ENCODE measurements at regions not wholly inside any gene's neighbourhood (a gene's known extent, or its start where the extent isn't known, plus 50 kb on each side); places are given as distances from the start of the nearest gene placed in this dataset.
"Not testable (repeated sequence)": the region's sequence is repeated elsewhere in the genome, so short reads cannot be mapped to it uniquely, and the experiment has no call there.

DNA sequence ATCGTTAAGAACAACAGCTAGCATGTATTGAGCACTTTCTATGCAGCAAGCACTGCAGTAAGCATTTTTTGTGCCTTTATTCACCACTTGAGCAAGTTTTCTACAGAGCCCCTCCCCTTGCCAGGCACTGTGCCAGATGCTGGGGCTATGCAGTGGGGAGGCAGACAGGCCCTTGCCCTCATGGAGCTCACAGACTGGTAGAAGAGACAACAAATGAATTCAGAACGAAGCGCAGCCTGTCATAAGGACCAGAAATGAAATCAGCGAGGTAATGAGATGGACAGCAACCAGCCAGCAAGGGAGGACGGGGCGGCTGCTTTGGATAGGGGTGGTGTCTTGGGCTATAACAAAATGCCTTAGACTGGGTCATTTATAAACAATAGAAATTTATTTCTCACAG lies 68.8 kb downstream of the C9orf50 start:
- DNase-seq (ENCODE audit: low spot score in 2 of 2): no peak
- WGBS, 2 donors: 79 to 94% methylated on average over 6 of the region's 6 CpGs
- TF ChIP-seq, protein P1, sequence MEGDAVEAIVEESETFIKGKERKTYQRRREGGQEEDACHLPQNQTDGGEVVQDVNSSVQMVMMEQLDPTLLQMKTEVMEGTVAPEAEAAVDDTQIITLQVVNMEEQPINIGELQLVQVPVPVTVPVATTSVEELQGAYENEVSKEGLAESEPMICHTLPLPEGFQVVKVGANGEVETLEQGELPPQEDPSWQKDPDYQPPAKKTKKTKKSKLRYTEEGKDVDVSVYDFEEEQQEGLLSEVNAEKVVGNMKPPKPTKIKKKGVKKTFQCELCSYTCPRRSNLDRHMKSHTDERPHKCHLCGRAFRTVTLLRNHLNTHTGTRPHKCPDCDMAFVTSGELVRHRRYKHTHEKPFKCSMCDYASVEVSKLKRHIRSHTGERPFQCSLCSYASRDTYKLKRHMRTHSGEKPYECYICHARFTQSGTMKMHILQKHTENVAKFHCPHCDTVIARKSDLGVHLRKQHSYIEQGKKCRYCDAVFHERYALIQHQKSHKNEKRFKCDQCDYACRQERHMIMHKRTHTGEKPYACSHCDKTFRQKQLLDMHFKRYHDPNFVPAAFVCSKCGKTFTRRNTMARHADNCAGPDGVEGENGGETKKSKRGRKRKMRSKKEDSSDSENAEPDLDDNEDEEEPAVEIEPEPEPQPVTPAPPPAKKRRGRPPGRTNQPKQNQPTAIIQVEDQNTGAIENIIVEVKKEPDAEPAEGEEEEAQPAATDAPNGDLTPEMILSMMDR (IDR thresholded peaks at IDR 0.05): no peak
- no peak for TF ChIP-seq POLR2A (IDR thresholded peaks at IDR 0.05)
- intact Hi-C loops (cut with DNase I; ENCODE audit: low total_unique reads): no loop called here
- H3K4me3 ChIP-seq (ENCODE audit: low read depth, poor library complexity, severe bottlenecking): no peak overlapping the region

DNA sequence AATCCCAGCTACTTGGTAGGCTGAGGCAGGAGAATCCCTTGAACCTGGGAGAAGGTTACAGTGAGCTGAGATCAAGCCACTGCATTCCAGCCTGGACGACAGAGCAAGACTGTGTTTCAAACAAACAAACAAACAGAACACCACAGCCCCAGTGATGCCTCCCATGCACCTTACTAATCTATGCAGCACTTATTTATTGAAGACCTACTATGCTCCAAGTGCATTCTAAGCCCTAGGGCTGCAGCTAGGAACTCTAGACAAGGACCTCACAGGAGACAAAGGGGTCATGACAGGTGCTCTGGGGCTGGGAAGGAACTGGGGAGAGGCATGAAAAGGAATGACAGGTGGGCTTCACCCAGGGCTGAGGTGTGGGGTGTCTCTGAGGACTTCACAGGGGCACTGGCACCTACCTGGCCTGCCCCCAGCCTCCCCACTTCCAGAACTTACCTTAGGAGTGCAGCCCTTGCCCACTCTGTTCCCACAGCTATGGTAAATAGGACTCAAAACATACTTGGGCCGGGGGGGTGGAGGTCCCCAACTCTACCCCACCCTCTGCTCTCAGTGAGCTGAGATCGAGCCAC lies 69.4 kb downstream of the C9orf50 start:
- intact Hi-C loops (cut with DNase I; ENCODE audit: low total_unique reads): no loop called here

DNA sequence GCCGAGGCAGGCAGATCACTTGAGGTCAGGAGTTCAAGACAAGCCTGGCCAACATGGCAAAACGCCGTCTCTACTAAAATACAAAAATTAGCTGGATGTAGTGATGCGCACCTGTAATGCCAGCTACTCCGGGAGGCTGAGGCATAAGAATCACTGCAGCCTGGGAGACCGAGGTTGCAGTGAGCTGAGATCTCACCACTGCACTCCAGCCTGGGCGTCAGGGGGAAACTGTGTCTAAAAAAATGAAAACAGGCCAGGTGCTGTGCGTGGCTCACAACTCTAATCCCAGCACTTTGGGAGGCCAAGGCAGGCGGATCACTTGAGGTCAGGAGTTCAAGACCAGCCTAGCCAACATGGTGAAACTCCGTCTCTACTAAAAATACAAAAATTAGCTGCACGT lies 69.9 kb downstream of the C9orf50 start:
- DNase-seq (ENCODE audit: low spot score in 2 of 2); intact Hi-C loops (cut with DNase I; ENCODE audit: low total_unique reads); H3K4me3 ChIP-seq (ENCODE audit: low read depth, poor library complexity, severe bottlenecking): not testable (repeated sequence)
- 70 to 77% methylated on average over 11 of the region's 11 CpGs for WGBS, 2 donors

More for the DNA sequence above, 69.4 kb downstream of the C9orf50 start:
- WGBS, 2 donors: 85 to 86% methylated on average over 3 of the region's 3 CpGs
- no peak for TF ChIP-seq POLR2A (IDR thresholded peaks at IDR 0.05)
- TF ChIP-seq, protein P1 (IDR thresholded peaks at IDR 0.05): no peak
- H3K4me3 ChIP-seq (ENCODE audit: low read depth, poor library complexity, severe bottlenecking): no peak overlapping the region
- no peak for DNase-seq (ENCODE audit: low spot score in 2 of 2)

DNA sequence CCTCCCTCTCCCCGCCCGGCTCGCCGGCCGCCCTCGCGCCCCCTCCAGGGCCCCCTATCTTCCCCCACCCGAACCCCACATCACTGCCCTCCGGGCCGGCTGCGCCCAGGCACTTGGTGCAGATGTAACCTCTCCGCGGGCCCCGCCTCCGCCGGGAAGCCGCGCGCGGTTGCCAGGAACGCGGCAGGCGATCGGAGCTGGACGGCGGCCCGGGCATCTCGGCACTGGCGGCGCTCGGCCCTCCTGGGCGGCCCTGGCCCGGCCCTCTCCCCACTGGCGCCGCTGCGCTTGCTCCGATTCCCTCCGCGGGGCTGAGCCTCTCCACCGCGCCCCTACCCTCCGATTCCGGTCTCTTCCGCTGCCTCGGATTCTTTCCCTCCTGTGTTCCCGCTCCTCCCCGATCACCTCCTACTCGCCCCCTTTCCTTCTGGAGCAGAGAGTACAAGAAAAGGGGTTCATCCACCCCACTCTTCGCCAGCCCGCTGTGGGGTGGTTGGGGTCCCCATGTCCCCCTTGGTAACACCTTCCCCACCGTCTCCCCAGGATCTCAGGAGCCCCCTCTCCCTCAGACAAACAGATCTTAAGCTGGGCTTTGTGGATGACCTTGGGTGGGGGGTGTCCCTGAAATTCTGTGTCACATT lies 70.6 kb downstream of the C9orf50 start:
- intact Hi-C loops (cut with DNase I; ENCODE audit: low total_unique reads): no loop called here

DNA sequence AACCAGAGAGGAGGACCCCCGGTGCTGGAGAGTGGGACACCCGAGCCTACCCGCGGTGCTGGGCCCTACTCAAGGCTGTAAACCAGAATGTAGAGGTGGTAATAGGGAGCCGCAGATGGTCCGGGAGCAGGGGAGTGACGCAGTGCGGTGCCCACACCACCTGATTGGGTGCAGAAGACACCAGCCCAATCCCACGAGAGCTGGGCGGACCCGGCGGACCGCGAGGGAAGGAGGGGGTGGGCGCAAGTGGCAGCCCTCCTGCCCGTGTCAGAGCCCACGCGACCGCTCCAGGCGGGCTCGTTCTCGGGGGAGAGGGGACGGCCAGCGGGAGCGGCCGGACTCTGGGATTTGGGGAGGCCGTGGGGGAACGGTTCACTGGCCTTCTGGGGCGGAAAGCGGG lies 71.2 kb downstream of the C9orf50 start:
- no peak for TF ChIP-seq POLR2A (IDR thresholded peaks at IDR 0.05)
- TF ChIP-seq, protein P1 (IDR thresholded peaks at IDR 0.05): no peak
- no peak for DNase-seq (ENCODE audit: low spot score in 2 of 2)
- no peak overlapping the region for H3K4me3 ChIP-seq (ENCODE audit: low read depth, poor library complexity, severe bottlenecking)
- intact Hi-C loops (cut with DNase I; ENCODE audit: low total_unique reads): no loop called here
- 13 to 27% methylated on average over 13 to 26 of the region's 30 CpGs for WGBS, 2 donors

More for the DNA sequence above, 70.6 kb downstream of the C9orf50 start:
- H3K4me3 ChIP-seq (ENCODE audit: low read depth, poor library complexity, severe bottlenecking): no peak overlapping the region
- 4 to 6% methylated on average over 19 to 26 of the region's 51 CpGs for WGBS, 2 donors
- DNase-seq (ENCODE audit: low spot score in 2 of 2): peak in 1 of 2 donors; percentile 96
- no peak for TF ChIP-seq POLR2A (IDR thresholded peaks at IDR 0.05)
- TF ChIP-seq, protein P1 (IDR thresholded peaks at IDR 0.05): no peak

DNA sequence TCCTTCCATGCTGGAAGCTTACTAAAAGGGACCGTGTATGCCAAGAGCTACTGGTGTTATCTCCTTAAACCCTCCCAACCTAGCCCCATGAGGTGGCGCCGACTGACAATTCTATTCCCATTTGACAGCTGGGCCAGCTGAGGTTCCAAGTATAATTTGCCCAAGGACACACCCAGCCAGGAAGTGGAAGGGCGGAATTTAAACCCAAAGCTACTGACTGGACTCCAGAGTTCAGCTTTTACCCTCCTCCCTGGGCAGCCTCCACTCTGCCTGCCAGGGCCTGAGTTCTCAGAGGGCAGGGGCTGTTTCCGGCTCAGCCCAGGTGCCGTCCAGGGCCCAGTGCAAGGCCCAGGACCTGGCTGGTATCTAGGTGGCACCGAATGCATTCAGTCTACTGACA lies 71.8 kb downstream of the C9orf50 start:
- 49 to 50% methylated on average over 7 of the region's 7 CpGs for WGBS, 2 donors

More for the DNA sequence above, 71.8 kb downstream of the C9orf50 start:
- no peak for DNase-seq (ENCODE audit: low spot score in 2 of 2)
- H3K4me3 ChIP-seq (ENCODE audit: low read depth, poor library complexity, severe bottlenecking): no peak overlapping the region
- intact Hi-C loops (cut with DNase I; ENCODE audit: low total_unique reads): no loop called here
- TF ChIP-seq, protein P1 (IDR thresholded peaks at IDR 0.05): no peak
- no peak for TF ChIP-seq POLR2A (IDR thresholded peaks at IDR 0.05)
